ENCODE measurements at regions not wholly inside any gene's neighbourhood (a gene's known extent, or its start where the extent isn't known, plus 50 kb on each side); places are given as distances from the start of the nearest gene placed in this dataset.

GRCh38 chr2:219958941-219959340 is 331.5 kb downstream of the SLC4A3 start:
- intact Hi-C loops (cut with DNase I): no loop called here
- no peaks in the 10 kb centered on the region for H3K4me1 ChIP-seq
- H3K36me3 ChIP-seq: no peaks in the 10 kb centered on the region
- DNase-seq (no peak), ATAC-seq (no peak)
- H3K27me3 ChIP-seq: no peaks in the 10 kb centered on the region
- no peak for TF ChIP-seq CTCF (IDR thresholded peaks at IDR 0.05)
- no peak overlapping the region for H3K4me3 ChIP-seq
- no peak overlapping the region for H3K27ac ChIP-seq
- H3K9me3 ChIP-seq: peaks cover 0 to 18% of the 10 kb centered on the region in 2 donors

GRCh38 chr2:219959471-219959870 is 332.0 kb downstream of the SLC4A3 start:
- no peaks in the 10 kb centered on the region for H3K4me1 ChIP-seq
- H3K27me3 ChIP-seq: no peaks in the 10 kb centered on the region
- DNase-seq (no peak), ATAC-seq (no peak)
- no peak overlapping the region for H3K4me3 ChIP-seq
- intact Hi-C loops (cut with DNase I): no loop called here
- H3K9me3 ChIP-seq: peaks cover 0 to 18% of the 10 kb centered on the region in 2 donors
- no peaks in the 10 kb centered on the region for H3K36me3 ChIP-seq
- no peak overlapping the region for H3K27ac ChIP-seq
- no peak for TF ChIP-seq CTCF (IDR thresholded peaks at IDR 0.05)

- H3K4me1 ChIP-seq: no peaks in the 10 kb centered on the region
- no peak for TF ChIP-seq CTCF (IDR thresholded peaks at IDR 0.05)
- DNase-seq (no peak), ATAC-seq (no peak)
- H3K4me3 ChIP-seq: no peak overlapping the region
- peaks cover 0 to 5% of the 10 kb centered on the region in 2 donors for H3K9me3 ChIP-seq
- H3K27ac ChIP-seq: no peak overlapping the region
- intact Hi-C loops (cut with DNase I): no loop called here
- H3K36me3 ChIP-seq: no peaks in the 10 kb centered on the region
- H3K27me3 ChIP-seq: no peaks in the 10 kb centered on the region
Observed at GRCh38 chr2:219961947-219962498, 334.6 kb downstream of the SLC4A3 start.

GRCh38 chr2:219962801-219963200 is 335.4 kb downstream of the SLC4A3 start:
- ATAC-seq (no peak), DNase-seq (no peak)
- H3K4me1 ChIP-seq: no peaks in the 10 kb centered on the region
- intact Hi-C loops (cut with DNase I): no loop called here
- H3K36me3 ChIP-seq: no peaks in the 10 kb centered on the region
- no peak overlapping the region for H3K27ac ChIP-seq
- H3K27me3 ChIP-seq: no peaks in the 10 kb centered on the region
- no peak for TF ChIP-seq CTCF (IDR thresholded peaks at IDR 0.05)
- H3K4me3 ChIP-seq: no peak overlapping the region
- no peaks in the 10 kb centered on the region for H3K9me3 ChIP-seq

GRCh38 chr2:219965287-219966194 is 338.1 kb downstream of the SLC4A3 start:
- H3K27me3 ChIP-seq: no peaks in the 10 kb centered on the region
- intact Hi-C loops (cut with DNase I): no loop called here
- no peak for ATAC-seq
- no peaks in the 10 kb centered on the region for H3K36me3 ChIP-seq
- no peaks in the 10 kb centered on the region for H3K4me1 ChIP-seq
- H3K9me3 ChIP-seq: no peaks in the 10 kb centered on the region
- no peak overlapping the region for H3K27ac ChIP-seq
- DNase-seq: no peak
- H3K4me3 ChIP-seq: no peak overlapping the region
- no peak for TF ChIP-seq CTCF (IDR thresholded peaks at IDR 0.05)
